Mammary epithelial cell (primary cell): ENCODE measurements at regions not wholly inside any gene's neighbourhood (a gene's known extent, or its start where the extent isn't known, plus 50 kb on each side); places are given as distances from the start of the nearest gene placed in this dataset.

Experiments used
- CTCF ChIP-seq, 2 donors: IDR thresholded peaks in 1 of 2; conservative IDR thresholded peaks in 1 of 2; 2 replicates each; pipeline ENCODE4 v1.5.1; 2011 to 2012; ENCODE audit warnings: inconsistent platforms in 2 of 2, low read length in 2 of 2, mild to moderate bottlenecking in 2 of 2, control low read depth in 1 of 2, low read depth in 1 of 2; ENCODE audit not compliant: insufficient read depth in 1 of 2; ENCODE audit errors: extremely low read depth in 1 of 2
- EZH2 ChIP-seq: IDR thresholded peaks from 2 replicates; pipeline ENCODE4 v1.6.1; 2012; ENCODE audit warnings: low read length, inconsistent platforms, borderline replicate concordance

- TF ChIP-seq EZH2 (no peak), CTCF (conservative IDR thresholded peaks at IDR 0.05 in 1 of 2, IDR thresholded peaks at IDR 0.05 in 1 of 2; ENCODE audit: extremely low read depth in 1 of 2, insufficient read depth in 1 of 2, low read depth in 1 of 2, low read length in 2 of 2) (peak; percentile 54 to 70)
These were observed 277.5 kb downstream of the CEMIP2 start for GRCh38 chr9:71490810-71491209.
